ENCODE measurements at regions not wholly inside any gene's neighbourhood (a gene's known extent, or its start where the extent isn't known, plus 50 kb on each side); places are given as distances from the start of the nearest gene placed in this dataset.

- no peak for TF ChIP-seq CTCF (IDR thresholded peaks at IDR 0.05)
- TF ChIP-seq EP300 (IDR thresholded peaks at IDR 0.05), result no peak
Measured at GRCh38 chr2:151150331-151151320, 111.0 kb downstream of the RBM43 start.

Measured in gastroesophageal sphincter (tissue), 3 donors.